ENCODE measurements at regions not wholly inside any gene's neighbourhood (a gene's known extent, or its start where the extent isn't known, plus 50 kb on each side); places are given as distances from the start of the nearest gene placed in this dataset.

DNA sequence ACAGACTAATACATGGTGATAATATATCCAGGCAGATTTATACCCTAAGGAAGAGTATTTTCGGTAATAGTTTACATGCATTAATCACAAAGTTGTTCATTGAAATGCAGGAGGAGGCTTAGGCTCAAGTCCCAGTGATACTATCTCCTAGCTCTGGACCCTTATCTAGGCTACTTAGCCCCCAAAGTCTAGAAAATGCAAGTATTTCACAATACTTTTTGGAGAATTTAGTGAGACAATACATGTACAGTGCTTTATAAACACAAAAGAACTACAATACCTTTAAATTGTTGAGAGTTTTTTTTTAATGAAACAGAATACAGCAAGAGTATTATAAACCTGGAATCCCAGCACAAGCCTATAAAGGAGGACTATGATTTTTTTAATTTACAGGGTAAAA is 473.9 kb downstream of the HS3ST3B1 start:
- H3K4me1 ChIP-seq (ENCODE audit: control insufficient read depth in 1 of 2, insufficient read depth in 2 of 2, low read length in 2 of 2): peaks cover 14 to 27% of the 10 kb centered on the region in 2 donors
- H3K27ac ChIP-seq (ENCODE audit: low read depth in 1 of 2, low read length in 2 of 2): no peak overlapping the region
- H3K9ac ChIP-seq (ENCODE audit: insufficient read depth, low read length, poor library complexity, severe bottlenecking): no peak overlapping the region
- H3K27me3 ChIP-seq (ENCODE audit: control insufficient read depth in 2 of 2, insufficient read depth in 2 of 2, low read length in 2 of 2): no peaks in the 10 kb centered on the region
- Mint-ChIP-seq H3K27me3 (ENCODE audit: low read depth in 3 of 3) (peaks cover 1 to 2% (median 2%) of the 10 kb centered on the region in 3 donors), H3K4me3 (no peak overlapping the region), H3K36me3 (no peaks in the 10 kb centered on the region), H3K27ac (no peak overlapping the region), H3K4me1 (peaks cover 30% of the 10 kb centered on the region), H3K9me3 (peaks cover 4 to 11% (median 5%) of the 10 kb centered on the region in 7 donors)
- peaks cover 5 to 7% of the 10 kb centered on the region in 2 donors for H3K9me3 ChIP-seq (replicated peaks in 1 of 2; ENCODE audit: control insufficient read depth in 1 of 2, insufficient read depth in 1 of 2, low read length in 2 of 2)
- no peaks in the 10 kb centered on the region for H3K36me3 ChIP-seq (replicated peaks in 1 of 2; ENCODE audit: control insufficient read depth in 1 of 2, insufficient read depth in 2 of 2, low read length in 2 of 2)
- no peak for DNase-seq
- intact Hi-C loops (cut with micrococcal nuclease): no loop called here
- TF ChIP-seq, protein P1, sequence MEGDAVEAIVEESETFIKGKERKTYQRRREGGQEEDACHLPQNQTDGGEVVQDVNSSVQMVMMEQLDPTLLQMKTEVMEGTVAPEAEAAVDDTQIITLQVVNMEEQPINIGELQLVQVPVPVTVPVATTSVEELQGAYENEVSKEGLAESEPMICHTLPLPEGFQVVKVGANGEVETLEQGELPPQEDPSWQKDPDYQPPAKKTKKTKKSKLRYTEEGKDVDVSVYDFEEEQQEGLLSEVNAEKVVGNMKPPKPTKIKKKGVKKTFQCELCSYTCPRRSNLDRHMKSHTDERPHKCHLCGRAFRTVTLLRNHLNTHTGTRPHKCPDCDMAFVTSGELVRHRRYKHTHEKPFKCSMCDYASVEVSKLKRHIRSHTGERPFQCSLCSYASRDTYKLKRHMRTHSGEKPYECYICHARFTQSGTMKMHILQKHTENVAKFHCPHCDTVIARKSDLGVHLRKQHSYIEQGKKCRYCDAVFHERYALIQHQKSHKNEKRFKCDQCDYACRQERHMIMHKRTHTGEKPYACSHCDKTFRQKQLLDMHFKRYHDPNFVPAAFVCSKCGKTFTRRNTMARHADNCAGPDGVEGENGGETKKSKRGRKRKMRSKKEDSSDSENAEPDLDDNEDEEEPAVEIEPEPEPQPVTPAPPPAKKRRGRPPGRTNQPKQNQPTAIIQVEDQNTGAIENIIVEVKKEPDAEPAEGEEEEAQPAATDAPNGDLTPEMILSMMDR (IDR thresholded peaks at IDR 0.05): no peak
- H2AFZ ChIP-seq (ENCODE audit: insufficient read depth, low read depth, low read length, poor library complexity, severe bottlenecking): no peak overlapping the region
- no peaks in the 10 kb centered on the region for H4K20me1 ChIP-seq (ENCODE audit: insufficient read depth, low read length)
- H3K4me2 ChIP-seq (replicated peaks; ENCODE audit: extremely low read depth, low read length, poor library complexity, severe bottlenecking): no peak overlapping the region
- WGBS (ENCODE audit: insufficient coverage): no CpG with 5 or more reads among the region's 1 CpG
- H3K4me3 ChIP-seq (replicated peaks in 1 of 3; ENCODE audit: low read depth in 2 of 3, low read length in 3 of 3): no peak overlapping the region
- no peaks in the 10 kb centered on the region for H3K79me2 ChIP-seq (ENCODE audit: insufficient read depth, low read length)

DNA sequence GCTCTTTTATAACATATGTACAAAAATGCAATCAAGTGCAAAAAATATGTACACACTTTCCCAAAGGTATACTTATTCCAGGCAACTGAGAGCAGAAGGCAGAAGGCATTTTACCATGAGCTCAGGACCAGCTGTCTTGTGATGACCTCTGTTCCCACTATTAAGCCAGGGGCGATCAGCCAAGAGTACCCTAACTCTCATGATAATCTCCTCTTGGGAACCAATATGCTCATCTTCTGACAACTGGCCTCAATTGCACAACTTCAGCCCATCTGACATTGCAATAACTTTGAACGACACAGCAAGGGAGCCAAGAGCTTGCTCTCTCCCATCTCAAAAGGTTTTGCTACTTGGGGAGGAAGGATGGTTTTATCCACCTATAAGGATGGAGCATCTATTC is 471.9 kb downstream of the HS3ST3B1 start:
- no peak overlapping the region for H2AFZ ChIP-seq (ENCODE audit: insufficient read depth, low read depth, low read length, poor library complexity, severe bottlenecking)
- Mint-ChIP-seq H3K9me3 (peaks cover 8 to 17% (median 13%) of the 10 kb centered on the region in 7 donors), H3K36me3 (no peaks in the 10 kb centered on the region), H3K4me1 (peaks cover 30% of the 10 kb centered on the region), H3K4me3 (no peak overlapping the region), H3K27ac (no peak overlapping the region), H3K27me3 (ENCODE audit: low read depth in 3 of 3) (peaks cover 1 to 3% (median 2%) of the 10 kb centered on the region in 3 donors)
- intact Hi-C loops (cut with micrococcal nuclease): no loop called here
- no peak overlapping the region for H3K4me3 ChIP-seq (replicated peaks in 1 of 3; ENCODE audit: low read depth in 2 of 3, low read length in 3 of 3)
- H3K9me3 ChIP-seq (replicated peaks in 1 of 2; ENCODE audit: control insufficient read depth in 1 of 2, insufficient read depth in 1 of 2, low read length in 2 of 2): peaks cover 7 to 8% of the 10 kb centered on the region in 2 donors
- H3K9ac ChIP-seq (ENCODE audit: insufficient read depth, low read length, poor library complexity, severe bottlenecking): no peak overlapping the region
- TF ChIP-seq, protein P1 (IDR thresholded peaks at IDR 0.05): no peak
- H3K27me3 ChIP-seq (ENCODE audit: control insufficient read depth in 2 of 2, insufficient read depth in 2 of 2, low read length in 2 of 2): no peaks in the 10 kb centered on the region
- DNase-seq: peak in 1 of 3 donors; percentile 17
- H3K27ac ChIP-seq (ENCODE audit: low read depth in 1 of 2, low read length in 2 of 2): no peak overlapping the region
- H3K4me1 ChIP-seq (ENCODE audit: control insufficient read depth in 1 of 2, insufficient read depth in 2 of 2, low read length in 2 of 2): peaks cover 14 to 27% of the 10 kb centered on the region in 2 donors
- no peaks in the 10 kb centered on the region for H3K79me2 ChIP-seq (ENCODE audit: insufficient read depth, low read length)
- H4K20me1 ChIP-seq (ENCODE audit: insufficient read depth, low read length): no peaks in the 10 kb centered on the region
- 60% methylated on average over 1 of the region's 2 CpGs for WGBS (ENCODE audit: insufficient coverage)
- H3K36me3 ChIP-seq (replicated peaks in 1 of 2; ENCODE audit: control insufficient read depth in 1 of 2, insufficient read depth in 2 of 2, low read length in 2 of 2): no peaks in the 10 kb centered on the region
- H3K4me2 ChIP-seq (replicated peaks; ENCODE audit: extremely low read depth, low read length, poor library complexity, severe bottlenecking): no peak overlapping the region
